Pancreas (tissue), 10 donors: ENCODE measurements at regions not wholly inside any gene's neighbourhood (a gene's known extent, or its start where the extent isn't known, plus 50 kb on each side); places are given as distances from the start of the nearest gene placed in this dataset.

Experiments
- ATAC-seq, 4 donors: fragments of 200-7000 bp; cut with Tn5 transposase; one replicate each; pipeline versions ENCODE4 v1.8.0 to v1.9.1; 2020; ENCODE audit warnings: mild to moderate bottlenecking in 4 of 4, moderate library complexity in 4 of 4
- DNase-seq, 6 donors: peaks; one replicate each; pipeline ENCODE4 v3.0.0-alpha.2; 2020
- FAIRE-seq: peaks from 2 replicates; lab custom pipeline; 2012; peaks lifted over from hg19 to GRCh38; lab: Jason Lieb, UNC
- H3K27ac ChIP-seq, 4 donors: fragments of 200-600 bp; sonication (generic); 1 replicate in 3 of 4; 2 replicates in 1 of 4; pipeline versions ENCODE4 v1.5.0 to v1.8.0; 2020
- H3K27me3 ChIP-seq, 4 donors: fragments of 200-600 bp; one replicate each; pipeline ENCODE4 v1.8.0; 2021
- H3K36me3 ChIP-seq, 3 donors: fragments of 200-600 bp; sonication (generic) in 1 of 3; one replicate each; pipeline versions ENCODE4 v1.5.0 to v1.8.0; 2020 to 2021
- H3K4me1 ChIP-seq, 3 donors: fragments of 200-600 bp; one replicate each; pipeline ENCODE4 v1.8.0; 2021
- H3K4me3 ChIP-seq, 4 donors: fragments of 200-600 bp; sonication (generic) in 2 of 4; one replicate each; pipeline versions ENCODE4 v1.5.0 to v1.8.0; 2020 to 2021
- H3K9me3 ChIP-seq, 4 donors: fragments of 200-600 bp; one replicate each; pipeline ENCODE4 v1.8.0; 2021
- CTCF ChIP-seq, 4 donors: fragments of 200-600 bp; sonication (generic) in 3 of 4; IDR thresholded peaks; one replicate each; pipeline versions ENCODE4 v1.5.0 to v1.8.0; 2021; ENCODE audit warnings: antibody characterized with exemption in 4 of 4
- WGBS, 2 donors: extraction: QIAGEN DNeasy Blood & Tissue Kit; methylation state at CpG; one replicate each; pipeline ENCODE4 v1.1.7; 2013; 5-methylcytosine and 5-hydroxymethylcytosine counted together
- intact Hi-C, 3 donors: fragments of 100-400 bp; cut with DNase I; formaldehyde crosslinking; loops; one replicate each; pipeline versions ENCODE4 v1.11.1 to v1.14.2; 2022
- donor health status: healthy with polysubstance abuse.
- donor health status: DM: no; HTN: no; CAD: no; lungs with moderate emphysema.
- donor health status: DM: no; HTN: no; CAD: no.
- donor health status: control.
- donor health status: control.
- donor health status: Bipolar disorder and iron deficiency.
- donor health status: DM: yes; HTN: yes; CAD: no.
- donor health status: DM: no; HTN: no; CAD: no.
- donor health status: DM: no; HTN: no; CAD: no.
- donor health status: DM: yes; HTN: yes; CAD: no.

GRCh38 chr12:128057586-128057985, 209.4 kb upstream of the TMEM132C start:
- intact Hi-C loops: no loop called here
- H3K36me3 ChIP-seq: no peaks in the 10 kb centered on the region
- 76 to 85% methylated on average over 9 of the region's 9 CpGs for WGBS, 2 donors
- ATAC-seq (no peak), FAIRE-seq (no peak), DNase-seq (no peak)
- H3K27me3 ChIP-seq: no peaks in the 10 kb centered on the region
- H3K4me3 ChIP-seq: no peak overlapping the region
- no peaks in the 10 kb centered on the region for H3K4me1 ChIP-seq
- TF ChIP-seq CTCF (IDR thresholded peaks at IDR 0.05): no peak
- no peak overlapping the region for H3K27ac ChIP-seq
- no peaks in the 10 kb centered on the region for H3K9me3 ChIP-seq

- WGBS, 2 donors: 71 to 80% methylated on average over 18 of the region's 18 CpGs
- FAIRE-seq (no peak), DNase-seq (no peak), ATAC-seq (no peak)
- Histone ChIP-seq H3K4me1 (no peaks in the 10 kb centered on the region), H3K27ac (no peak overlapping the region), H3K27me3 (peaks cover 0 to 3% (median 0%) of the 10 kb centered on the region in 4 donors), H3K9me3 (no peaks in the 10 kb centered on the region), H3K36me3 (no peaks in the 10 kb centered on the region), H3K4me3 (no peak overlapping the region)
- intact Hi-C loops: no loop called here
- TF ChIP-seq CTCF (IDR thresholded peaks at IDR 0.05): no peak
Observed at GRCh38 chr12:128059621-128060370, 207.2 kb upstream of the TMEM132C start.

- H3K27me3 ChIP-seq: no peaks in the 10 kb centered on the region
- ATAC-seq (no peak), FAIRE-seq (no peak), DNase-seq (no peak)
- TF ChIP-seq CTCF (IDR thresholded peaks at IDR 0.05): no peak
- WGBS, 2 donors: 62 to 68% methylated on average over 5 of the region's 5 CpGs
- H3K4me3 ChIP-seq: no peak overlapping the region
- no peaks in the 10 kb centered on the region for H3K9me3 ChIP-seq
- intact Hi-C loops: no loop called here
- no peaks in the 10 kb centered on the region for H3K36me3 ChIP-seq
- no peak overlapping the region for H3K27ac ChIP-seq
- no peaks in the 10 kb centered on the region for H3K4me1 ChIP-seq
Observed at GRCh38 chr12:128068211-128068610, 198.8 kb upstream of the TMEM132C start.

- WGBS, 2 donors: 18 to 30% methylated on average over 12 of the region's 12 CpGs
- Histone ChIP-seq H3K4me3 (no peak overlapping the region), H3K27me3 (no peaks in the 10 kb centered on the region), H3K4me1 (no peaks in the 10 kb centered on the region), H3K36me3 (no peaks in the 10 kb centered on the region), H3K9me3 (no peaks in the 10 kb centered on the region), H3K27ac (no peak overlapping the region)
- DNase-seq: no peak
- TF ChIP-seq CTCF (IDR thresholded peaks at IDR 0.05): peak in 2 of 4 donors; percentile 18 to 26
- no peak for ATAC-seq
- intact Hi-C loops: no loop called here
- FAIRE-seq: no peak
Observed at GRCh38 chr12:128069359-128069997, 197.5 kb upstream of the TMEM132C start.

- no peaks in the 10 kb centered on the region for H3K36me3 ChIP-seq
- no peaks in the 10 kb centered on the region for H3K4me1 ChIP-seq
- intact Hi-C loops: no loop called here
- no peak for TF ChIP-seq CTCF (IDR thresholded peaks at IDR 0.05)
- WGBS, 2 donors: 71 to 79% methylated on average over 13 of the region's 13 CpGs
- no peak for ATAC-seq
- FAIRE-seq: no peak
- H3K9me3 ChIP-seq: no peaks in the 10 kb centered on the region
- no peaks in the 10 kb centered on the region for H3K27me3 ChIP-seq
- H3K4me3 ChIP-seq: no peak overlapping the region
- H3K27ac ChIP-seq: no peak overlapping the region
- no peak for DNase-seq
Observed at GRCh38 chr12:128073937-128074336, 193.0 kb upstream of the TMEM132C start.
